ENCODE measurements at regions not wholly inside any gene's neighbourhood (a gene's known extent, or its start where the extent isn't known, plus 50 kb on each side); places are given as distances from the start of the nearest gene placed in this dataset.

DNA sequence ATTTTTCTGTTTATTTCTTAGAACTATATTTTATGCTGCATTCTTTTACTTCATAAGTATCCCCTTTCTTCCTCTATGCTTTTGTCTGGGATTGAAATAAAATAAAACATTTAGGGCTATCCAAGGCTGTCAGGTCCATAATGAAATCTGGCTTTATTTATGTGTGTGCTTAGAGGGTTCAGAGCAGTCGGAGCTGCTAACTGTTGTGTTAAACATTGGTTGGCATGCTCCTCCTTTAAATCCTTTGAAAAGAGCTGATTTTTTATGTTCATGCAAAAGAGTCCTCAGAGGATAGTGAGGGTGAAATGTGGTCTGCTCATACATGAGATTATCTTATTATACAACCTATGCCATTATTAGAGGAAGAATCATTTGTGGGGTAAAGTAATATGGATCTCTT lies 322.3 kb upstream of the E2F7 start:
- intact Hi-C loops (cut with DNase I; ENCODE audit: low total_unique reads): no loop called here
- no peak for TF ChIP-seq POLR2A (IDR thresholded peaks at IDR 0.05)
- TF ChIP-seq CTCF (IDR thresholded peaks at IDR 0.05): no peak
- no peak for DNase-seq (ENCODE audit: low spot score in 2 of 2)
- no peak overlapping the region for H3K4me3 ChIP-seq (ENCODE audit: low read depth, poor library complexity, severe bottlenecking)
- 41 to 61% methylated on average over 1 of the region's 1 CpG for WGBS, 2 donors

GRCh38 chr12:77387214-77387613 lies 321.8 kb upstream of the E2F7 start:
- 35 to 38% methylated on average over 3 of the region's 3 CpGs for WGBS, 2 donors
- DNase-seq (ENCODE audit: low spot score in 2 of 2): no peak
- no peak overlapping the region for H3K4me3 ChIP-seq (ENCODE audit: low read depth, poor library complexity, severe bottlenecking)
- intact Hi-C loops (cut with DNase I; ENCODE audit: low total_unique reads): no loop called here
- TF ChIP-seq CTCF (IDR thresholded peaks at IDR 0.05) (no peak), POLR2A (IDR thresholded peaks at IDR 0.05) (no peak)

DNA sequence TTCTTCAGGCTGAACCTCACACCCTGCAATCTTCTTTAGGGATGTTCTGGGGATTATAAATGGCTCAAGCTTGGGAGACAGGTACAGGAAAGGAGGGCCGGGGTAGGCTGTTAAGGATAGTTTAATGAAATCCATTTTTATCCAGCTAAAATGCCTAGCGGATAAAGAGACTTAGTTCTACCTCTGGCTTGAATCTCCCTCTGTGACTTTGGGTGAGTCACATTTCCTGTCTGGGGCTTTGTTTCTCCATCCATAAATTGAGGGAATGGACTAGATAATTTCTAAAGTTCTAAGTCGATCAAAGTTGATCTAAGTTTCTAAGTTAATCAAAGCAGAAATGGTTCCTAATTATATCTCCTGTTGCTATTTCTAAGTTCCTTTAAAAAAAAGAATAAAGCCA lies 319.6 kb upstream of the E2F7 start:
- DNase-seq (ENCODE audit: low spot score in 2 of 2): no peak
- no peak for TF ChIP-seq CTCF (IDR thresholded peaks at IDR 0.05)
- TF ChIP-seq POLR2A (IDR thresholded peaks at IDR 0.05): no peak
- no peak overlapping the region for H3K4me3 ChIP-seq (ENCODE audit: low read depth, poor library complexity, severe bottlenecking)
- 81 to 83% methylated on average over 3 of the region's 3 CpGs for WGBS, 2 donors
- intact Hi-C loops (cut with DNase I; ENCODE audit: low total_unique reads): no loop called here

- no peak overlapping the region for H3K4me3 ChIP-seq (ENCODE audit: low read depth, poor library complexity, severe bottlenecking)
- 86 to 92% methylated on average over 5 of the region's 5 CpGs for WGBS, 2 donors
- intact Hi-C loops (cut with DNase I; ENCODE audit: low total_unique reads): no loop called here
- DNase-seq (ENCODE audit: low spot score in 2 of 2): no peak
- TF ChIP-seq POLR2A (IDR thresholded peaks at IDR 0.05): no peak
- no peak for TF ChIP-seq CTCF (IDR thresholded peaks at IDR 0.05)
Observed at GRCh38 chr12:77382096-77382742, 316.9 kb upstream of the E2F7 start.

DNA sequence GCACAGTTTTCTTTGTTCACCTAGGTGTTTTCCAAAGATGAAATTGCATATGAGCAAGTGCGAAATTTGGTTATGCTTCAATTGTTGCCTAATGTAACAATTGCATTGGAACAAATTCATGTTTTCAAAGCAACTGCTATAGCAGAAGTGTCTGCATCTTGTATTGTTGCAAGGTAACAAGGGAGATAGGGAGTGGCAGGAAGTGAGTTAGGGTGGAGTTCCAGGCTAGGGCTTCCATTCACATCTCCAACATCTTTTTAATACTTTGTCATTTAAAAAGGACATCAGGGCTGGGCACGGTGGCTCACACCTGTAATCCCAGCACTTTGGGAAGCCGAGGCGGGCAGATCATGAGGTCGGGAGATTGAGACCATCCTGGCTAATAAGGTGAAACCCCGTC lies 312.3 kb upstream of the E2F7 start:
- intact Hi-C loops (cut with DNase I; ENCODE audit: low total_unique reads): no loop called here
- no peak for DNase-seq (ENCODE audit: low spot score in 2 of 2)
- TF ChIP-seq CTCF (IDR thresholded peaks at IDR 0.05): no peak
- no peak for TF ChIP-seq POLR2A (IDR thresholded peaks at IDR 0.05)
- no peak overlapping the region for H3K4me3 ChIP-seq (ENCODE audit: low read depth, poor library complexity, severe bottlenecking)
- WGBS, 2 donors: 92 to 93% methylated on average over 6 of the region's 6 CpGs

GRCh38 chr12:77377116-77377515 lies 311.7 kb upstream of the E2F7 start:
- no peak for DNase-seq (ENCODE audit: low spot score in 2 of 2)
- intact Hi-C loops (cut with DNase I; ENCODE audit: low total_unique reads): no loop called here
- no peak overlapping the region for H3K4me3 ChIP-seq (ENCODE audit: low read depth, poor library complexity, severe bottlenecking)
- no peak for TF ChIP-seq POLR2A (IDR thresholded peaks at IDR 0.05)
- TF ChIP-seq CTCF (IDR thresholded peaks at IDR 0.05): no peak
- WGBS, 2 donors: 28 to 40% methylated on average over 1 of the region's 1 CpG
